CD4-positive, CD25-positive, alpha-beta regulatory T cell (primary cell): ENCODE measurements at regions not wholly inside any gene's neighbourhood (a gene's known extent, or its start where the extent isn't known, plus 50 kb on each side); places are given as distances from the start of the nearest gene placed in this dataset.

Experiments
- ATAC-seq, 2 donors: fragments of 150-1000 bp; cut with Tn5 transposase; one replicate each; pipeline ENCODE4 v1.10.0; 2021; ENCODE audit warnings: low read depth in 2 of 2, moderate number of reproducible peaks in 2 of 2, moderate library complexity in 1 of 2
- DNase-seq, 3 donors: peaks; one replicate each; pipeline versions ENCODE4 v3.0.0 to v3.0.0-alpha.2; 2012 to 2022; ENCODE audit warnings: mixed read lengths in 1 of 3
- H3K27ac ChIP-seq: one replicate; pipeline ENCODE4 v1.7.0; 2013; ENCODE audit warnings: mild to moderate bottlenecking, low read length; ENCODE audit not compliant: insufficient read depth, poor library complexity, severe bottlenecking
- H3K27me3 ChIP-seq: one replicate; pipeline ENCODE4 v1.7.0; 2013; ENCODE audit warnings: low read length; ENCODE audit not compliant: control insufficient read depth, insufficient read depth
- H3K36me3 ChIP-seq: one replicate; pipeline ENCODE4 v1.7.0; 2013; ENCODE audit warnings: mild to moderate bottlenecking, low read length, moderate library complexity; ENCODE audit not compliant: control insufficient read depth, insufficient read depth
- H3K4me1 ChIP-seq: 2 replicates; pipeline ENCODE4 v1.7.0; 2013; ENCODE audit warnings: mild to moderate bottlenecking, low read length; ENCODE audit not compliant: insufficient read depth, control insufficient read depth, poor library complexity, severe bottlenecking
- H3K4me3 ChIP-seq: one replicate; pipeline ENCODE4 v1.7.0; 2013; ENCODE audit warnings: low read depth, mild to moderate bottlenecking, low read length, moderate library complexity
- H3K9me3 ChIP-seq, 2 experiments: 1 replicate in 1 of 2; 2 replicates in 1 of 2; pipeline ENCODE4 v1.7.0; 2013; ENCODE audit warnings: low read length in 2 of 2, mild to moderate bottlenecking in 1 of 2, moderate library complexity in 1 of 2; ENCODE audit not compliant: control insufficient read depth in 2 of 2
- H3K27ac Mint-ChIP-seq, 3 donors: one replicate each; pipeline ENCODE4 v1.8.0; 2020 to 2022; ENCODE audit warnings: mild to moderate bottlenecking in 3 of 3, mixed read lengths in 3 of 3, moderate library complexity in 2 of 3
- H3K27me3 Mint-ChIP-seq: one replicate; pipeline ENCODE4 v1.8.0; 2022; ENCODE audit warnings: mild to moderate bottlenecking, mixed read lengths
- H3K36me3 Mint-ChIP-seq: one replicate; pipeline ENCODE4 v1.8.0; 2020; ENCODE audit warnings: mixed read lengths
- H3K4me1 Mint-ChIP-seq, 4 donors: one replicate each; pipeline ENCODE4 v1.8.0; 2020 to 2022; ENCODE audit warnings: mixed read lengths in 4 of 4, mild to moderate bottlenecking in 1 of 4
- H3K4me3 Mint-ChIP-seq, 4 donors: one replicate each; pipeline ENCODE4 v1.8.0; 2020 to 2022; ENCODE audit warnings: mild to moderate bottlenecking in 4 of 4, mixed read lengths in 4 of 4, moderate library complexity in 3 of 4
- H3K9me3 Mint-ChIP-seq, 7 donors: one replicate each; pipeline ENCODE4 v1.8.0; 2020 to 2022; ENCODE audit warnings: mixed read lengths in 7 of 7, mild to moderate bottlenecking in 3 of 7, moderate library complexity in 2 of 7

DNA sequence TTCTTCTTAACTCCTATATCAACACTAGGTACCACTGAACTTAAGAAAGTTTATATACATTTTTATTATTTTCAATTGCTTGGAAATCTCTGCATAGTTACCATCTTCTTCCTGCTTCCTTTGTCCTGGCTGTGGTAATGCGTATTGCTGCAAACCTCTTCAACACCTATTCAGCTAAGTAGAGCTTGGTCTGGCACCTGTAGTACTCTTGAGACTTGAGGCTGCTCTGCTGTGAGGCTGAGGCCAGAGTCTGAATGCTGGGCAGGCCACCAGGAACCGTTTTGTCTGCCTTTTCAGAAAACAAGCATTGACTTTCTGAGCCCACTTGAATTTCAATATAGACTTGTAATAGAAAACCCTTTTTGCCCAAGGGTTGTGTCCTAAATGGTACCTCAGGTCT, 52.0 kb upstream of the RGS2 start:
- no peak overlapping the region for H3K27ac Mint-ChIP-seq
- H3K4me3 Mint-ChIP-seq: no peak overlapping the region
- DNase-seq: no peak
- no peaks in the 10 kb centered on the region for H3K4me1 Mint-ChIP-seq
- Histone ChIP-seq H3K4me3 (no peak overlapping the region), H3K27me3 (no peaks in the 10 kb centered on the region), H3K36me3 (no peaks in the 10 kb centered on the region), H3K4me1 (no peaks in the 10 kb centered on the region), H3K27ac (no peak overlapping the region), H3K9me3 (no peaks in the 10 kb centered on the region)
- peaks cover 0 to 5% (median 0%) of the 10 kb centered on the region in 7 donors for H3K9me3 Mint-ChIP-seq
- H3K27me3 Mint-ChIP-seq: peaks cover 6% of the 10 kb centered on the region
- no peak for ATAC-seq
- H3K36me3 Mint-ChIP-seq: no peaks in the 10 kb centered on the region

DNA sequence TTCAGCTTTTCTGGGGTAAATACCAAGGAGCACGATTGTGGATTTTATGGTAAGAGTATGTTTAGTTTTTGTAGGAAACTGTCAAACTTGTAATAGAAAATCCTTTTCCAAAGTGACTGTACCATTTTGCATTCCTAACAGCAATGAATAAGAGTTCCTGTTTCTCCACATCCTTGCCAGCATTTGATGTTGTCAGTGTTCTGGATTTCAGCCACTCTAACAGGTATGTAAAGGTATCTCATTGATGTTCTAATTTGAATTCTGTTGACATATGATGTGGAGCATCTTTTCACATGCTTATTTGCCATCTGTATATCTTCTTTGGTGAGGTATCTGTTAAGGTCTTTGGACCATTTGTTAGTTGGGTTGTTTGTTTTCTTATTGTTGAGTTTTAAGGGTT, 50.3 kb upstream of the RGS2 start:
- no peak overlapping the region for H3K4me3 Mint-ChIP-seq
- peaks cover 9% of the 10 kb centered on the region for H3K27me3 Mint-ChIP-seq
- no peaks in the 10 kb centered on the region for H3K4me1 ChIP-seq
- DNase-seq: no peak
- H3K9me3 ChIP-seq: no peaks in the 10 kb centered on the region
- H3K27ac Mint-ChIP-seq: no peak overlapping the region
- H3K4me3 ChIP-seq: no peak overlapping the region
- H3K27me3 ChIP-seq: no peaks in the 10 kb centered on the region
- no peak overlapping the region for H3K27ac ChIP-seq
- H3K4me1 Mint-ChIP-seq: no peaks in the 10 kb centered on the region
- no peak for ATAC-seq
- peaks cover 0 to 5% (median 0%) of the 10 kb centered on the region in 7 donors for H3K9me3 Mint-ChIP-seq
- no peaks in the 10 kb centered on the region for H3K36me3 ChIP-seq
- no peaks in the 10 kb centered on the region for H3K36me3 Mint-ChIP-seq
